ENCODE measurements at regions not wholly inside any gene's neighbourhood (a gene's known extent, or its start where the extent isn't known, plus 50 kb on each side); places are given as distances from the start of the nearest gene placed in this dataset.

DNA sequence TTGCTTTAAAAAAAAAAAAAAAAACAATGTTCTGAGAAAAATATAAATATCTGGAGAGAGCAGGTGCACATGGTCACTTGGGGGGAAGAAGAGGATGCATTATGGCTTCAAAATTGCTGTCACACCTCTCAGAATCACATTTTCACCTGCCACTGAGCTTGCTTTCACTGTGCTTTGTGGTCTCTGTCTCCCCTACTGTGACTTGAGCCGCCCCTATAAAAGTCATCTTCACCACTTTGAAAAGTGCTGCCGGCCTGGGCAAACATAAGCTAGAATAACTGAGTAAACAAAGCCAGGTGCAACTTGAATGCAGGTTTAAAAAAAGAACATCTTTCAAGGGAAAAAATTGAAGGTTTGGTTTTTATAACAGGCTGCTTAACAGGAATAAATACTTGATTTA lies 368.1 kb upstream of the GRIA1 start:
- no peak for DNase-seq (ENCODE audit: low read depth)

DNA sequence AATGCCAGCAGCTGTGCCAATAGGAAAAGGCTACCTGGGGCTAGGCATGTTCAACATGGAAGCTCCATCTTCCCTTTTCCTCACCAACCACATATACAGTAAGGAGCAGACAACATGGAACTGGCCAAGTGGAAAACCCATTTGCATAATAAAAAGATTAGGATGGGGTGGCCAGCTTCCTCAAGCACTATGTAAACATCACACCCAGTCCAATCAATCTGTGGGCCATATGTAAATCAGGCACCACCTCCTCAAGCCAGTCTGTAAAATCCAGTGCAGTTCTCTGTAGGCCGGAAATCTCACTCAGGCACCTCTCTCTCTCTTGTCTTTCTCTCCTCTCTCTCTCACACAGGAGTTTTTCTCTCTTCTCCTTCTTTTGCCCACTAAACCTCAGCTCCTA lies 360.2 kb upstream of the GRIA1 start:
- DNase-seq (ENCODE audit: low read depth) = no peak

GRCh38 chr5:153135411-153135810 lies 355.1 kb upstream of the GRIA1 start:
- DNase-seq (ENCODE audit: low read depth) = no peak

- no peak for DNase-seq (ENCODE audit: low read depth)
Measured at GRCh38 chr5:153136910-153137614, 353.4 kb upstream of the GRIA1 start.

- DNase-seq (ENCODE audit: low read depth) = peak; percentile 31
Measured at GRCh38 chr5:153147891-153148623, 342.4 kb upstream of the GRIA1 start.

DNA sequence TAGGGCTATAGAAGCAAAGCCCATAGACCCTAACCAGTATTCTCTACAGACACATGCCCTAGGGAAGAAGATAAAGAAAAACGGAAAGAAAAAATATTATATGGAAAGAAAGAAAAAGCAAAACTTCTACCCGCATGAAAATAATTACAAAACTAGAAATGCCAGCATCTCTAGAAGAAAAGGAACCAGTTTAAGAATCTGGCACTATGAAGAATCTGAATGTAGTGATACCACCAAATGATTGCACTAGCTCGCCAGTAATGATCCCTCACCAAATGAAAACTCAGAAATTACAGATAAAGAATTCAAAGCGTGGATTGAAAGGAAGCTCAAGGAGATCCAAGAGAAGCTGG lies 341.9 kb upstream of the GRIA1 start:
- no peak for DNase-seq (ENCODE audit: low read depth)

- no peak for DNase-seq (ENCODE audit: low read depth)
Measured at GRCh38 chr5:153151558-153151957, 338.9 kb upstream of the GRIA1 start.

DNA sequence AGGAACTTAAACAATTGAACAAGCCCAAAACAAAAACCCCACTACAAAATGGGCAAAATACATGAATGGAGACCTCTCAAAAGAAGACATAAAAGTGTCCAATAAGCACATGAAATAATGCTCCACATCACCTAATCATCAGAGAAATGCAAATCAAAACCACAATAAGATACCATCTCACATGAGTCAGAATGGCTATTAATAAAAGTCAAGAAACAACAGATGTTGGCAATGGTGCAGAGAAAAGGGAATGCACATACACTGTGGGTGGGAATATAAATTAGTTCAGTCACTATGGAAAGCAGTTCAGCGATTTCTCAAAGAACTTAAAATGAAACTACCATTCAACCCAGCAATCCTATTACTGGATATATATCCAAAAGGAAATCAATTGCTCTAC lies 337.4 kb upstream of the GRIA1 start:
- no peak for DNase-seq (ENCODE audit: low read depth)

DNA sequence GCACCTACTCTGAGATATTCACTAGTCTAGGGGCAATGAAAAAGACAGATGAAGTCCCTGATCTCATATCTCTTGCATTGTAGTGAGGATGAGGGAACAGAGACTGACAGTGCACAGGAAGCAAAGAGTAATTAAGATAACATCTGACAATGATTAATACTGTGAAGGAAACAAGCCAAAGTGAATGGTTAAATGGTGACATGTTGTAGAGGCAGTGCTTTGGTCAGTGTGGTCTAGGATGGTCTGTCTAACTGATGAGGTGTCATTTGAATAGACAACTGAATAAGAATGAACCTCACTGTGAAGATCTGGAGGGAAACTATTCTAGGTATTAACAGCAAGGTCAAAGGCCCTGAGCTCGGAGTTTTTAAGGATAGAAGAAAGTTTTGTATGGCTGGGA lies 333.3 kb upstream of the GRIA1 start:
- DNase-seq (ENCODE audit: low read depth) = no peak

- DNase-seq (ENCODE audit: low read depth) = no peak
Measured at GRCh38 chr5:153158608-153159007, 331.9 kb upstream of the GRIA1 start.

DNA sequence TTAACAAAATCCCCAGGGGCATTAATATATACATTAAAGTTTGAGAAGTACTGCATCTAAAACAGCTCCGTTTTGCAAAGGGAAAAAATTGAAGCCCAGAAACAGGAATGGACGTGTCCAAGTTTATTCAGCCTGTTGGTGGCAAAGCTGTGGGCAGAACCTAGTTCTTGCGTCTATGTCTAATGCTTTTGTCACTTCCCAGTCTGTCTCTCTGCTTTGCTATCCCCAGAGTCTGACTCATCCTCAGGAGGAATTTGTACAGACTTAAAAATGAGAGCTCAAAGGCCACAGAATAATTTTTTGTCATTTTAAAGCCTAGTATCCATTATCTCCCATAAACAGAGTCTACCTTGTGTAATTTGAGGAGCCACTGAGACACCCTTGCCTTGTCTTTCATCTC lies 330.9 kb upstream of the GRIA1 start:
- peak; percentile 48 for DNase-seq (ENCODE audit: low read depth)

DNA sequence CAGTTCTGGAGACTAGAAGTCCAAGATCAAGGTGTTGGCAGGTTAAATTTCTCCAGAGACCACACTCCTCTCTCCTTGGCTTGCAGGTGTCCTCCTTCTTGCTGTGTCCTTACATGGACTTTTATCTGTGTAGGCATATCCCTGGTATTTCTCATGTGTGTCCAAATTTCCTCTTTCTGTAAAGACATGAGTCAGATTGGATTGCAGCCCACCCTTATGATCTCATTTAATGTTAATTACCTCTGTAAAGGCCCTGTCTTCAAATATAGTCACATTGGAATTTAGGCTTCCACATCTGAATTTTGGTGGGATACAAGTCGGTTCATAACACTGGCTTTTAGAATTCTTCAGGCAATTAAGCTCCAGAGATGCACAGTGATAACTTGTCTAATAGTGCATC lies 322.2 kb upstream of the GRIA1 start:
- DNase-seq (ENCODE audit: low read depth) = no peak

- no peak for DNase-seq (ENCODE audit: low read depth)
Measured at GRCh38 chr5:153187503-153187902, 303.0 kb upstream of the GRIA1 start.

- no peak for DNase-seq (ENCODE audit: low read depth)
Measured at GRCh38 chr5:153206361-153206760, 284.1 kb upstream of the GRIA1 start.

- DNase-seq (ENCODE audit: low read depth) = no peak
Measured at GRCh38 chr5:153209016-153209415, 281.5 kb upstream of the GRIA1 start.

- DNase-seq (ENCODE audit: low read depth) = no peak
Measured at GRCh38 chr5:153209687-153210086, 280.8 kb upstream of the GRIA1 start.

DNA sequence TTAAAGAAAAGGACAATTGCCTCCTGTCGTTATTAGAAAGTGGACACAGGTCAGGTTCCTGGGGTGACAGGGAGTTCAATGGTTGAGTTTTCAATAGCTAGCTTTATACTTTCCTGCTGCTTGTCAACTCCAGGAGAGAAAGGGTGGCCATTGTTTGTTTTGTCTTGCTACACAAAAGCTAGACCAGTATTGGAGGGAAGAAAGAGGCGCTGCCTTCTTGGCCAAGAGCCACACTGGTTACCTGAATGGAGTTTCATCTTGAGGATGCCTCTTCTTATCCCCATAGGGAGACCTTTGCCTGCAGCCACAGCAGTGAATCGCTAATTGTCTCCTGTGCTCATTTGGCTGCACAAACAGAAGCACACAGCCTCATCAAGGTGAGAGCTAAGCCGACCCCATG lies 279.4 kb upstream of the GRIA1 start:
- DNase-seq (ENCODE audit: low read depth) = no peak

DNA sequence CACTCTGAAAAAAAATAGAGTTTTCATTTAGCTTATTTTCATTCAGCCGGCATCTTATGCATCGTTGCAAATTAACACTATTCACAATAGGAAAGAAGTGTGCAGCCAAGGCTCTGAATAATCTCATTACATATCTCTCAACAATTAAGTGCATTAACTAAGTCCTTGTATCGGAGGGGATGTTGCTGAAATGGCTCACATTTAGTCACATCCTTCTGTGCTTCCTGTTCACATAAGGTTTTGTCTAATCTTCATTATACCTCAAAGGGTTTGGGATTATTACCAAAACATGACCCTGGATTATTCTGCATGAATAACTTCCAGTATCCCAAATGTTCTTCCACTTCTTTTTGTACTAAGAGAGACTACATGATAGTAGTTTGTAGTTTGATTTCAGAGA lies 278.0 kb upstream of the GRIA1 start:
- DNase-seq (ENCODE audit: low read depth) = no peak

DNA sequence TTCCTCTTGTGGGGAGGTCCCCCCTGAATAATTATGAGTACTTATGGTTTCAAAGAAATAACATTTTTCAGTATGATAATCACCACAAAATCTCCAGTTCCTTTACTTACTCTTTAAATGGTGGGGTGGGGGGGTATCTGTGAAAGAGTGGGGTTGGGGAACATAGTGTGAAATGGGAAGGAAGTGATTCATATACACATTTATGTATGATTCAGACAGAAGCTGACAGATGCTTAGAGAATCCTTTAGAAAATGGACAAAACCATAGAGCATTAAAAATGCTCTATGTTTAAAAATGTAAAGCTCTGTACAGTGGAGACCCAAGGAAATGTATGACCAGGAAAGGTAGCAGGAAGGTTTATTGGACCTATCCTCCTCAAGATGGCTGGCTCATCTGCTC lies 267.5 kb upstream of the GRIA1 start:
- peak; percentile 11 for DNase-seq (ENCODE audit: low read depth)

GRCh38 chr5:153223376-153223775 lies 267.1 kb upstream of the GRIA1 start:
- DNase-seq (ENCODE audit: low read depth) = no peak

DNA sequence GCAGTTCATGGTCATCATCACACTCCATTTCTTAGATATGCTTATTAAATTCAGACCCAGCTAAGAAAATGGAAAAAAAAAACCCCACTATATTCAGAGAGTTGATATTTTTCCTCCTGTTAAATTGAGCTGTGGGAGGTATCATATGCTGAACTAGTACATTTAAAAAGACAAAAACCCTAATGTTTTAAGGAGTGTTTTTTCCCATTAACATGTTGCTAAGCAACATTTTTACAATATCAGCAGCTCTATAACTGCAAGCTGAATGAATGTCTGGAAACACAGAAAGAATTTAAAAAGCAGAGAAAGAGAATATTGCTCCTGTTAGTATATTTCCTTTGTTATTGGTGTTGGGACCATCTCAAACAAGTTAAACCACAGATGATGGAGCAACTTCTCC lies 265.8 kb upstream of the GRIA1 start:
- DNase-seq (ENCODE audit: low read depth) = no peak

GRCh38 chr5:153233933-153234332 lies 256.5 kb upstream of the GRIA1 start:
- DNase-seq (ENCODE audit: low read depth) = no peak

- no peak for DNase-seq (ENCODE audit: low read depth)
Measured at GRCh38 chr5:153236319-153236718, 254.2 kb upstream of the GRIA1 start.

Data from stromal cell of bone marrow (primary cell).